Gastrocnemius medialis (tissue), 4 donors: ENCODE measurements at regions not wholly inside any gene's neighbourhood (a gene's known extent, or its start where the extent isn't known, plus 50 kb on each side); places are given as distances from the start of the nearest gene placed in this dataset.
"Not testable (repeated sequence)": the region's sequence is repeated elsewhere in the genome, so short reads cannot be mapped to it uniquely, and the experiment has no call there.

ENCODE experiments used
- ATAC-seq, 2 donors: fragments of 150-250 bp; one replicate each; pipeline ENCODE4 v1.9.1; 2016
- DNase-seq, 2 donors: peaks; one replicate each; pipeline ENCODE4 v3.0.0-alpha.2; 2019
- H3K27ac ChIP-seq, 4 donors: fragments of 200-600 bp; sonication (generic); 1 replicate in 1 of 4; 2 replicates in 3 of 4; pipeline ENCODE4 v1.5.1; 2016 to 2018; ENCODE audit warnings: mild to moderate bottlenecking in 2 of 4, moderate library complexity in 1 of 4
- H3K27me3 ChIP-seq, 3 donors: fragments of 200-600 bp; sonication (generic) in 2 of 3; 1 replicate in 1 of 3; 2 replicates in 2 of 3; pipeline versions ENCODE4 v1.5.1 to v1.6.0; 2016 to 2019; ENCODE audit warnings: mild to moderate bottlenecking in 1 of 3, moderate library complexity in 1 of 3
- H3K36me3 ChIP-seq, 2 donors: fragments of 200-600 bp; sonication (generic) in 1 of 2; one replicate each; pipeline ENCODE4 v1.5.1; 2017 to 2018
- H3K4me1 ChIP-seq, 2 donors: fragments of 200-600 bp; sonication (generic) in 1 of 2; one replicate each; pipeline ENCODE4 v1.5.1; 2016 to 2017; ENCODE audit warnings: mild to moderate bottlenecking in 2 of 2
- H3K4me3 ChIP-seq, 4 donors: fragments of 200-600 bp; sonication (generic) in 3 of 4; 1 replicate in 1 of 4; 2 replicates in 3 of 4; pipeline ENCODE4 v1.5.1; 2016 to 2019; ENCODE audit warnings: mild to moderate bottlenecking in 2 of 4
- H3K9me3 ChIP-seq, 3 donors: fragments of 200-600 bp; sonication (generic) in 2 of 3; 1 replicate in 1 of 3; 2 replicates in 2 of 3; pipeline ENCODE4 v1.5.1; 2016 to 2019
- in situ Hi-C, 4 donors: fragments of 200-750 bp; cut with MboI; loops; one replicate each; pipeline versions ENCODE4 v1.15.0 to v1.8.0; 2017; ENCODE audit warnings: low sequenced_read_pairs in 4 of 4
- intact Hi-C: fragments of 100-400 bp; cut with DNase I; formaldehyde crosslinking; loops from one replicate; pipeline ENCODE4 v1.15.1; 2023; ENCODE audit warnings: low total_unique reads

GRCh38 chr5:1618296-1618865 lies 94.6 kb upstream of the LPCAT1 start:
- ATAC-seq, H3K4me3 ChIP-seq, intact Hi-C loops, in situ Hi-C loops, DNase-seq, H3K36me3 ChIP-seq, H3K27ac ChIP-seq, H3K4me1 ChIP-seq, H3K27me3 ChIP-seq, H3K9me3 ChIP-seq: not testable (repeated sequence)

GRCh38 chr5:1617236-1617755 lies 93.5 kb upstream of the LPCAT1 start:
- H3K27me3 ChIP-seq, H3K36me3 ChIP-seq, H3K4me1 ChIP-seq, H3K9me3 ChIP-seq, in situ Hi-C loops, H3K4me3 ChIP-seq, ATAC-seq, intact Hi-C loops, DNase-seq, H3K27ac ChIP-seq: not testable (repeated sequence)

GRCh38 chr5:1613515-1613914 lies 89.8 kb upstream of the LPCAT1 start:
- DNase-seq, intact Hi-C loops, H3K27ac ChIP-seq, in situ Hi-C loops, H3K9me3 ChIP-seq, H3K27me3 ChIP-seq, ATAC-seq, H3K4me1 ChIP-seq, H3K36me3 ChIP-seq, H3K4me3 ChIP-seq: not testable (repeated sequence)

GRCh38 chr5:1610526-1610925 lies 86.8 kb upstream of the LPCAT1 start:
- H3K27ac ChIP-seq, intact Hi-C loops, in situ Hi-C loops, H3K27me3 ChIP-seq, ATAC-seq, H3K9me3 ChIP-seq, H3K4me3 ChIP-seq, H3K36me3 ChIP-seq, DNase-seq, H3K4me1 ChIP-seq: not testable (repeated sequence)

- in situ Hi-C loops, H3K36me3 ChIP-seq, H3K4me1 ChIP-seq, H3K27me3 ChIP-seq, H3K27ac ChIP-seq, ATAC-seq, H3K4me3 ChIP-seq, H3K9me3 ChIP-seq, intact Hi-C loops, DNase-seq: not testable (repeated sequence)
Observed at GRCh38 chr5:1609111-1609510, 85.4 kb upstream of the LPCAT1 start.

- H3K4me3 ChIP-seq, H3K4me1 ChIP-seq, H3K27me3 ChIP-seq, H3K9me3 ChIP-seq, in situ Hi-C loops, H3K36me3 ChIP-seq, H3K27ac ChIP-seq, intact Hi-C loops, ATAC-seq, DNase-seq: not testable (repeated sequence)
Observed at GRCh38 chr5:1608336-1608735, 84.6 kb upstream of the LPCAT1 start.

GRCh38 chr5:1606951-1607350 lies 83.2 kb upstream of the LPCAT1 start:
- H3K27ac ChIP-seq, H3K36me3 ChIP-seq, H3K27me3 ChIP-seq, DNase-seq, ATAC-seq, in situ Hi-C loops, H3K4me3 ChIP-seq, H3K4me1 ChIP-seq, intact Hi-C loops, H3K9me3 ChIP-seq: not testable (repeated sequence)

- in situ Hi-C loops, H3K27ac ChIP-seq, H3K4me3 ChIP-seq, H3K27me3 ChIP-seq, intact Hi-C loops, ATAC-seq, H3K4me1 ChIP-seq, DNase-seq, H3K36me3 ChIP-seq, H3K9me3 ChIP-seq: not testable (repeated sequence)
Observed at GRCh38 chr5:1603916-1604315, 80.2 kb upstream of the LPCAT1 start.

GRCh38 chr5:1601565-1601964 lies 77.8 kb upstream of the LPCAT1 start:
- H3K4me3 ChIP-seq, H3K9me3 ChIP-seq, in situ Hi-C loops, H3K36me3 ChIP-seq, DNase-seq, H3K27ac ChIP-seq, H3K27me3 ChIP-seq, intact Hi-C loops, ATAC-seq, H3K4me1 ChIP-seq: not testable (repeated sequence)

GRCh38 chr5:1598950-1599737 lies 75.4 kb upstream of the LPCAT1 start:
- in situ Hi-C loops, H3K4me3 ChIP-seq, H3K9me3 ChIP-seq, H3K36me3 ChIP-seq, ATAC-seq, H3K27ac ChIP-seq, intact Hi-C loops, DNase-seq, H3K4me1 ChIP-seq, H3K27me3 ChIP-seq: not testable (repeated sequence)

GRCh38 chr5:1597093-1597473 lies 73.3 kb upstream of the LPCAT1 start:
- H3K27me3 ChIP-seq, H3K4me1 ChIP-seq, intact Hi-C loops, ATAC-seq, H3K27ac ChIP-seq, H3K36me3 ChIP-seq, H3K4me3 ChIP-seq, in situ Hi-C loops, DNase-seq, H3K9me3 ChIP-seq: not testable (repeated sequence)

GRCh38 chr5:1596462-1597092 lies 72.8 kb upstream of the LPCAT1 start:
- in situ Hi-C loops, DNase-seq, H3K4me3 ChIP-seq, ATAC-seq, H3K27me3 ChIP-seq, intact Hi-C loops, H3K4me1 ChIP-seq, H3K27ac ChIP-seq, H3K36me3 ChIP-seq, H3K9me3 ChIP-seq: not testable (repeated sequence)
